Keratinocyte (primary cell): ENCODE measurements at regions not wholly inside any gene's neighbourhood (a gene's known extent, or its start where the extent isn't known, plus 50 kb on each side); places are given as distances from the start of the nearest gene placed in this dataset.

ENCODE experiments used
- DNase-seq: peaks from one replicate; pipeline ENCODE4 v3.0.0-alpha.2; 2011; ENCODE audit warnings: low read depth, missing footprints, low spot score
- FAIRE-seq: peaks from 2 replicates; lab custom pipeline; 2011; peaks lifted over from hg19 to GRCh38; lab: Jason Lieb, UNC
- H2AFZ ChIP-seq: 2 replicates; pipeline ENCODE4 v1.6.0; 2012; ENCODE audit warnings: low read length, control low read depth, inconsistent platforms; ENCODE audit not compliant: control insufficient read depth
- H3K27ac ChIP-seq: 2 replicates; pipeline ENCODE4 v1.5.1; 2011; ENCODE audit warnings: low read length; ENCODE audit not compliant: control insufficient read depth, insufficient read depth
- H3K27me3 ChIP-seq: 3 replicates; pipeline ENCODE4 v1.6.0; 2011; ENCODE audit warnings: low read length; ENCODE audit not compliant: control insufficient read depth, insufficient read depth; ENCODE audit errors: extremely low read depth
- H3K36me3 ChIP-seq, 2 experiments: 2 replicates in 1 of 2; 3 replicates in 1 of 2; pipeline ENCODE4 v1.5.1; 2011; ENCODE audit warnings: low read length in 2 of 2, mild to moderate bottlenecking in 1 of 2; ENCODE audit not compliant: control insufficient read depth in 2 of 2, insufficient read depth in 2 of 2; ENCODE audit errors: extremely low read depth in 1 of 2
- H3K4me1 ChIP-seq: 3 replicates; pipeline ENCODE4 v1.5.1; 2011; ENCODE audit warnings: low read length; ENCODE audit not compliant: control insufficient read depth, insufficient read depth; ENCODE audit errors: extremely low read depth
- H3K4me2 ChIP-seq: 3 replicates; pipeline ENCODE4 v1.6.0; 2011; ENCODE audit warnings: low read depth, low read length; ENCODE audit not compliant: control insufficient read depth, insufficient read depth; ENCODE audit errors: extremely low read depth
- H3K4me3 ChIP-seq, 3 experiments: fragments of 200-600 bp in 1 of 3; sonication (generic) in 1 of 3; 2 replicates in 2 of 3; 3 replicates in 1 of 3; pipeline ENCODE4 v1.5.1; 2011 to 2016; ENCODE audit warnings: low read length in 3 of 3, mild to moderate bottlenecking in 3 of 3, control low read depth in 2 of 3, inconsistent platforms in 1 of 3, low read depth in 1 of 3, mixed read lengths in 1 of 3, mixed run types in 1 of 3, moderate library complexity in 1 of 3; ENCODE audit not compliant: control insufficient read depth in 2 of 3, insufficient read depth in 2 of 3; ENCODE audit errors: extremely low read depth in 1 of 3
- H3K79me2 ChIP-seq: 2 replicates; pipeline ENCODE4 v1.6.0; 2012; ENCODE audit warnings: low read length; ENCODE audit not compliant: control insufficient read depth, insufficient read depth
- H3K9ac ChIP-seq: 3 replicates; pipeline ENCODE4 v1.6.0; 2011; ENCODE audit warnings: low read length; ENCODE audit not compliant: control insufficient read depth, insufficient read depth; ENCODE audit errors: extremely low read depth
- H3K9me1 ChIP-seq: 3 replicates; pipeline ENCODE4 v1.6.0; 2011; ENCODE audit warnings: low read length; ENCODE audit not compliant: control insufficient read depth, insufficient read depth; ENCODE audit errors: extremely low read depth
- H3K9me3 ChIP-seq: 2 replicates; pipeline ENCODE4 v1.5.1; 2012; ENCODE audit warnings: low read depth, low read length; ENCODE audit not compliant: control insufficient read depth
- H4K20me1 ChIP-seq: 3 replicates; pipeline ENCODE4 v1.6.0; 2011; ENCODE audit warnings: low read length; ENCODE audit not compliant: control insufficient read depth, insufficient read depth; ENCODE audit errors: extremely low read depth
- CTCF ChIP-seq, 3 experiments: IDR thresholded peaks in 1 of 3; conservative IDR thresholded peaks in 1 of 3; optimal IDR thresholded peaks in 1 of 3; 2 replicates in 2 of 3; 3 replicates in 1 of 3; pipeline versions ENCODE3 to v1.5.1; 2011; ENCODE audit warnings: low read length in 3 of 3, mild to moderate bottlenecking in 3 of 3, moderate library complexity in 2 of 3, control low read depth in 1 of 3, inconsistent platforms in 1 of 3; ENCODE audit not compliant: insufficient read depth in 2 of 3; ENCODE audit errors: extremely low read depth in 1 of 3
- EZH2 ChIP-seq: IDR thresholded peaks from one replicate; pipeline ENCODE4 v1.6.1; 2012; ENCODE audit warnings: inconsistent platforms, mild to moderate bottlenecking, low read length, moderate library complexity
- dilution Hi-C: fragments of 300-500 bp; cut with MboI; formaldehyde crosslinking; loops from one replicate; pipeline ENCODE4 v1.7.0; 2020; ENCODE audit warnings: low sequenced_read_pairs; ENCODE audit not compliant: extremely low pct_ligation_motif_present

- no peak overlapping the region for H2AFZ ChIP-seq
- FAIRE-seq = no peak
- no peak overlapping the region for H3K27ac ChIP-seq
- no peak overlapping the region for H3K4me2 ChIP-seq
- H3K79me2 ChIP-seq = no peaks in the 10 kb centered on the region
- no peaks in the 10 kb centered on the region for H3K4me1 ChIP-seq
- no peak for DNase-seq
- H3K36me3 ChIP-seq = no peaks in the 10 kb centered on the region
- TF ChIP-seq EZH2 = no peak
- TF ChIP-seq CTCF (optimal IDR thresholded peaks at IDR 0.05 in 1 of 3, IDR thresholded peaks at IDR 0.05 in 1 of 3, conservative IDR thresholded peaks at IDR 0.05 in 1 of 3; ENCODE audit: extremely low read depth in 1 of 3, insufficient read depth in 2 of 3, low read length in 3 of 3) = no peak
- no peak overlapping the region for H3K4me3 ChIP-seq
- no peaks in the 10 kb centered on the region for H3K9me1 ChIP-seq
- H4K20me1 ChIP-seq = no peaks in the 10 kb centered on the region
- H3K9ac ChIP-seq = no peak overlapping the region
- no peaks in the 10 kb centered on the region for H3K27me3 ChIP-seq
- no peaks in the 10 kb centered on the region for H3K9me3 ChIP-seq
- dilution Hi-C loops = no loop called here
Measured at GRCh38 chr1:56133522-56134472, 445.6 kb downstream of the PLPP3 start.

- dilution Hi-C loops = no loop called here
- no peaks in the 10 kb centered on the region for H3K4me1 ChIP-seq
- no peaks in the 10 kb centered on the region for H3K79me2 ChIP-seq
- no peaks in the 10 kb centered on the region for H3K9me3 ChIP-seq
- H2AFZ ChIP-seq = no peak overlapping the region
- H3K27me3 ChIP-seq = no peaks in the 10 kb centered on the region
- FAIRE-seq (no peak), DNase-seq (no peak)
- no peak overlapping the region for H3K4me3 ChIP-seq
- H3K36me3 ChIP-seq = no peaks in the 10 kb centered on the region
- no peak overlapping the region for H3K9ac ChIP-seq
- no peaks in the 10 kb centered on the region for H4K20me1 ChIP-seq
- no peak overlapping the region for H3K4me2 ChIP-seq
- H3K27ac ChIP-seq = no peak overlapping the region
- no peak for TF ChIP-seq CTCF (optimal IDR thresholded peaks at IDR 0.05 in 1 of 3, IDR thresholded peaks at IDR 0.05 in 1 of 3, conservative IDR thresholded peaks at IDR 0.05 in 1 of 3; ENCODE audit: extremely low read depth in 1 of 3, insufficient read depth in 2 of 3, low read length in 3 of 3)
- no peak for TF ChIP-seq EZH2
- no peaks in the 10 kb centered on the region for H3K9me1 ChIP-seq
Measured at GRCh38 chr1:56132520-56132919, 446.8 kb downstream of the PLPP3 start.
